Activated CD4-positive, CD25-positive, alpha-beta regulatory T cell treated with anti-CD3 and anti-CD28 coated beads, Interleukin-2, amount 50 U/mL, for 72 hours (primary cell): ENCODE measurements at regions not wholly inside any gene's neighbourhood (a gene's known extent, or its start where the extent isn't known, plus 50 kb on each side); places are given as distances from the start of the nearest gene placed in this dataset.

Source experiments
- DNase-seq: peaks from one replicate; pipeline ENCODE4 v3.0.0; 2021

GRCh38 chr2:9103663-9104277, 100.3 kb upstream of the MBOAT2 start:
- DNase-seq = no peak

GRCh38 chr2:9102861-9103662, 99.6 kb upstream of the MBOAT2 start:
- DNase-seq = no peak

- DNase-seq = no peak
These were observed 98.4 kb upstream of the MBOAT2 start for GRCh38 chr2:9101763-9102425.

DNA sequence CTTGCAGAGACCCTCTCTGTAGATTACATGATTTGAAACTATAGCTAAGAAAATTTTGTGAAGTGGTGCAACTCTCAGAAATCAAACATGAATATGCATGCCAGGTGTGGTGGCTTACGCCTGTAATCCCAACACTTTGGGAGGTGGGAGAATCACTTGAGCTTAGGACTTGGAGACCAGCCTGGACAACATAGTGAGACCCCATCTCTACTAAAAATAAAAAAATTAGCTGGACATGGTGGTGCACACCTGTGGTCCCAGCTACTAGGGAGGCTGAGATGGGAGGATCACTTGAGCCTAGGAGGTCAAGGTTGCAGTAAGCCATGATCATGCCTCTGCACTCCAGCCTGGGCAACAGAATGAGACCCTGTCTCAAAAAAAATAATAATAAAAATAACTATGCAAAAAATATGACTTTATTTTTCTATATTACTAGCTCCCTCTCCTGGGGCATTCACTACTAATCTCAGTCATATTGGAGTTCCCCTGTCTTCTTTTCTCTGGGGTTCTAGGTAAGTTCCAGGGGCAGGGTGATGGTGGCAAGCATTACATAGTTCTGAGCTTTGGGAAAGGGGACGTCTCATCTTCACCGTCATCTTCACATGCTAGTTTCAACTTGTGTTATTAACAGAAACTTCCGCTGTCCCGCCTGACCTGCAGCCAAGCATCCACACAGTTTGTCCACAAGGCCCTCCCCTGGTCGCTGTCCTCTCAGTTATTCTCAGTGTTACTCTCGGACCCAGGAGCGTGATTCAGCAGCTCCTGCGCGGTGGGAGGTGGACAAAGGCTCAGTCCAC, 96.8 kb upstream of the MBOAT2 start:
- no peak for DNase-seq

- no peak for DNase-seq
These were observed 95.9 kb upstream of the MBOAT2 start for GRCh38 chr2:9099341-9099751.

DNA sequence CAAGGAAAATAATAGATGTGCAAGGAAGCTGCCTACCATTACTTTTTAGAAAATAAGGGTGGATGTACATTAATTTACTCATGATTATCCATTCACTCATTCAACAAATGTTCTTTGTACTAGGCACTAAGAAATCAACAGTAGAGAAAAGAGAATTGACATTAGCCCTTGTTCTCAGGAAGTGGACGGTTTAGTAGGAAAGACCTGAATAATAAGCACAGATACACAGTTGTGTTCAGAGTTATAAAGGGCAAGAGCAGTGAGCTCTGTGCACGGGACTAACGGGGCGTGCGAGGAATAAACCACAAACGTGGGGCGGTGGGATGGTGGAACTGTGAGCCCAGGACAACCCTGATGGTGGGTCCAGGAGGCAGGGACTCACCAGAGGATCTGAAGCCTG, 94.4 kb upstream of the MBOAT2 start:
- DNase-seq = no peak

- no peak for DNase-seq
These were observed 93.8 kb upstream of the MBOAT2 start for GRCh38 chr2:9097239-9097638.

GRCh38 chr2:9096761-9097160, 93.3 kb upstream of the MBOAT2 start:
- no peak for DNase-seq

GRCh38 chr2:9095690-9096089, 92.2 kb upstream of the MBOAT2 start:
- no peak for DNase-seq

- no peak for DNase-seq
These were observed 91.7 kb upstream of the MBOAT2 start for GRCh38 chr2:9095226-9095625.

GRCh38 chr2:9094117-9094516, 90.6 kb upstream of the MBOAT2 start:
- DNase-seq = no peak

GRCh38 chr2:9093324-9093723, 89.8 kb upstream of the MBOAT2 start:
- DNase-seq = no peak

DNA sequence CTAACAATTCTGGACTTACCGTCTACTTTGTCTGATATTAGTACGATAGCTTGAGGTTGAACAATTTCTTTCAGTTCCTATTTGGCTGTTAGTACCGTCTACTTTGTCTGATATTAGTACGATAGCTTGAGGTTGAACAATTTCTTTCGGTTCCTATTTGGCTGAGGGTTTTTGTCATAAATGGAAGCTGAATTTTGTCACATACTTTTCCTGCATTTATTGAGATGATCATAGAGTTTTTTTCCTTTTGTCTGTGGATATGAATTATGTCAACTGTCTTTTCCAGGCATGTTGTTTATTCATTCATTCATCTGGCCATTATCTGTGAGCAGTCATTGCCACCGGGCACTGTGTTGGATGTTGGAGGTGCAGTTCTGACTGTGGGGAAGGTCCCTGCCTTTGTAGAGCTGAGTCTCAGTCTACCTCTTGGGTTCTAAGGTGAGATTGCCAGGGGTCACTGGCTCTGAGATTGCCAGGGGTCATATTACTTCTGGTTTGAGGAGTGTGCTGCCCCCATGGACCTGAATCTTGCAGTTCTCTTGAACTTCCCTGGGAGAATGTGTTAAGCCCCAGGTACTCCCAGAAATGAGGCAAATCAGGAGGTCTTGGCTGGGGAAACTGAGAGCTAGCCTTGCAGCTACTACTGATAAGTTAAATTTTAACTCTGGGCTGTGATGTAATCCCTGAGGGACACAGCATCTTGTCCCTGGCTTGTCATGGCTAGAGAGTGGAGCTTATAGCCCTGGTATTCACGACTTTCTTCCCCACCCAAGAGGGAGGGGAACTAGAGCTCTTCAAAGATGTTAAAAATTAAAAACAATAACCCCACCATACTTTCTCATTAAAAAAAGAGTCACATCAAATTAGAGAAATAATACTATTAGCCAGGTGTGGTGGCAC, 89.1 kb upstream of the MBOAT2 start:
- no peak for DNase-seq

- DNase-seq = no peak
These were observed 88.3 kb upstream of the MBOAT2 start for GRCh38 chr2:9091811-9092210.

DNA sequence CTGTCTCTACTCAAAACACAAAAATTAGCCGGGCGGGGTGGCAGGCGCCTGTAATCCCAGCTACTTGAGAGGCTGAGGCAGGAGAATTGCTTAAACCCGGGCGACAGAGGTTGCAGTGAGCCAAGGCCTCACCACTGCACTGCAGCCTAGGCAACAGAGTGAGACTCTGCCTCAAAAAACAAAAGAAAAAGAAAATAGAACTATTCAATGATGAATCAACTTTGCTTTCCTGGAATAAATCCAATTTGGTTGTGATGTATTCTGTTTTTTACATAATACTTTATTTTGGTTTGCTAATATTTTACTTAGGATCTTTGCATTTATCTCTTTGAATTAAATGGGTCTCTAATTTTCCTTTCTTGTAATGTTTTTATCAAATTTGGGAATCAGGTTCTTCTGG, 86.3 kb upstream of the MBOAT2 start:
- DNase-seq = no peak

GRCh38 chr2:9087121-9087681, 83.7 kb upstream of the MBOAT2 start:
- DNase-seq = no peak

- DNase-seq = no peak
These were observed 83.0 kb upstream of the MBOAT2 start for GRCh38 chr2:9086465-9086864.

GRCh38 chr2:9085353-9085752, 81.9 kb upstream of the MBOAT2 start:
- DNase-seq = no peak

- no peak for DNase-seq
These were observed 79.8 kb upstream of the MBOAT2 start for GRCh38 chr2:9083287-9083686.

GRCh38 chr2:9082158-9082557, 78.7 kb upstream of the MBOAT2 start:
- no peak for DNase-seq

GRCh38 chr2:9081750-9082149, 78.3 kb upstream of the MBOAT2 start:
- no peak for DNase-seq

GRCh38 chr2:9078405-9078804, 74.9 kb upstream of the MBOAT2 start:
- no peak for DNase-seq
